Nephron progenitor cell (in vitro differentiated cells): ENCODE measurements at regions not wholly inside any gene's neighbourhood (a gene's known extent, or its start where the extent isn't known, plus 50 kb on each side); places are given as distances from the start of the nearest gene placed in this dataset.
A peak's percentile ranks its signal among the peaks of the same experiment; 100 is the strongest.

ENCODE experiments used
- DNase-seq: peaks from one replicate; pipeline ENCODE4 v3.0.0; 2021
- H3K27ac Mint-ChIP-seq: 2 replicates; pipeline ENCODE4 v1.8.0; 2021; ENCODE audit warnings: mild to moderate bottlenecking, moderate library complexity, mixed read lengths
- H3K27me3 Mint-ChIP-seq: 2 replicates; pipeline ENCODE4 v1.8.0; 2021; ENCODE audit warnings: mild to moderate bottlenecking, low read depth, mixed read lengths; ENCODE audit not compliant: poor library complexity
- H3K36me3 Mint-ChIP-seq: 2 replicates; pipeline ENCODE4 v1.8.0; 2021; ENCODE audit warnings: low read depth, mixed read lengths
- H3K4me1 Mint-ChIP-seq: 2 replicates; pipeline ENCODE4 v1.8.0; 2021; ENCODE audit warnings: mixed read lengths
- H3K4me3 Mint-ChIP-seq: 2 replicates; pipeline ENCODE4 v1.8.0; 2021; ENCODE audit warnings: mild to moderate bottlenecking, moderate library complexity, mixed read lengths
- H3K9me3 Mint-ChIP-seq: 2 replicates; pipeline ENCODE4 v1.8.0; 2021; ENCODE audit warnings: mild to moderate bottlenecking, moderate library complexity, mixed read lengths
- CTCF ChIP-seq: fragments of 200-600 bp; sonication (generic); IDR thresholded peaks from 2 replicates; pipeline ENCODE4 v1.5.0; 2021; ENCODE audit warnings: antibody characterized with exemption

- Mint-ChIP-seq H3K4me3 (no peak overlapping the region), H3K4me1 (peaks cover 5% of the 10 kb centered on the region), H3K27ac (no peak overlapping the region), H3K27me3 (no peaks in the 10 kb centered on the region), H3K36me3 (no peaks in the 10 kb centered on the region), H3K9me3 (peaks cover 2% of the 10 kb centered on the region)
- no peak for DNase-seq
- TF ChIP-seq CTCF: no peak
These were observed 231.3 kb upstream of the KLF6 start for GRCh38 chr10:4016214-4016740.

GRCh38 chr10:4013651-4014121, 228.7 kb upstream of the KLF6 start:
- no peaks in the 10 kb centered on the region for H3K36me3 Mint-ChIP-seq

GRCh38 chr10:4012848-4013247, 227.8 kb upstream of the KLF6 start:
- no peaks in the 10 kb centered on the region for H3K9me3 Mint-ChIP-seq
- no peak for TF ChIP-seq CTCF
- H3K36me3 Mint-ChIP-seq: no peaks in the 10 kb centered on the region
- no peak for DNase-seq
- no peak overlapping the region for H3K4me3 Mint-ChIP-seq
- no peaks in the 10 kb centered on the region for H3K27me3 Mint-ChIP-seq
- H3K4me1 Mint-ChIP-seq: peaks cover 10% of the 10 kb centered on the region
- H3K27ac Mint-ChIP-seq: no peak overlapping the region

More at GRCh38 chr10:4013651-4014121, 228.7 kb upstream of the KLF6 start:
- Mint-ChIP-seq H3K4me1 (peaks cover 10% of the 10 kb centered on the region), H3K4me3 (no peak overlapping the region), H3K27me3 (no peaks in the 10 kb centered on the region), H3K27ac (no peak overlapping the region), H3K9me3 (no peaks in the 10 kb centered on the region)
- no peak for TF ChIP-seq CTCF
- no peak for DNase-seq

- Mint-ChIP-seq H3K4me3 (no peak overlapping the region), H3K27ac (peak overlapping the region; percentile 59), H3K4me1 (peaks cover 19% of the 10 kb centered on the region), H3K27me3 (no peaks in the 10 kb centered on the region), H3K9me3 (no peaks in the 10 kb centered on the region), H3K36me3 (no peaks in the 10 kb centered on the region)
- DNase-seq: no peak
- no peak for TF ChIP-seq CTCF
These were observed 226.3 kb upstream of the KLF6 start for GRCh38 chr10:4011136-4011812.

- H3K27ac Mint-ChIP-seq: no peak overlapping the region
- no peak for DNase-seq
- peaks cover 3% of the 10 kb centered on the region for H3K27me3 Mint-ChIP-seq
- H3K9me3 Mint-ChIP-seq: no peaks in the 10 kb centered on the region
- no peak for TF ChIP-seq CTCF
- no peaks in the 10 kb centered on the region for H3K36me3 Mint-ChIP-seq
- H3K4me1 Mint-ChIP-seq: peaks cover 44% of the 10 kb centered on the region
- H3K4me3 Mint-ChIP-seq: no peak overlapping the region
These were observed 223.8 kb upstream of the KLF6 start for GRCh38 chr10:4008676-4009382.
